ENCODE measurements at regions not wholly inside any gene's neighbourhood (a gene's known extent, or its start where the extent isn't known, plus 50 kb on each side); places are given as distances from the start of the nearest gene placed in this dataset.

- no peaks in the 10 kb centered on the region for H3K4me1 ChIP-seq (ENCODE audit: control insufficient read depth, insufficient read depth, low read length, poor library complexity, severe bottlenecking)
- no peak overlapping the region for H3K4me3 ChIP-seq (ENCODE audit: low read depth, low read length)
- H3K27ac ChIP-seq (ENCODE audit: insufficient read depth, low read length, poor library complexity, severe bottlenecking): no peak overlapping the region
- no peaks in the 10 kb centered on the region for H3K36me3 ChIP-seq (ENCODE audit: control insufficient read depth, insufficient read depth, low read length)
- peaks cover 0 to 2% of the 10 kb centered on the region in 2 experiments for H3K9me3 ChIP-seq (ENCODE audit: control insufficient read depth in 2 of 2, low read length in 2 of 2)
- no peak overlapping the region for H3K27ac Mint-ChIP-seq
- no peak overlapping the region for H3K4me3 Mint-ChIP-seq
- H3K27me3 Mint-ChIP-seq: no peaks in the 10 kb centered on the region
- ATAC-seq (ENCODE audit: low read depth in 2 of 2): no peak
- no peak for DNase-seq
- no peaks in the 10 kb centered on the region for H3K36me3 Mint-ChIP-seq
- peaks cover 0 to 8% (median 3%) of the 10 kb centered on the region in 7 donors for H3K9me3 Mint-ChIP-seq
- peaks cover 0 to 4% (median 0%) of the 10 kb centered on the region in 4 donors for H3K4me1 Mint-ChIP-seq
- H3K27me3 ChIP-seq (ENCODE audit: control insufficient read depth, insufficient read depth, low read length): no peaks in the 10 kb centered on the region
These were observed 516.6 kb downstream of the PCDH18 start for GRCh38 chr4:137015426-137016409.

- Histone ChIP-seq H3K27ac (ENCODE audit: insufficient read depth, low read length, poor library complexity, severe bottlenecking) (no peak overlapping the region), H3K4me1 (ENCODE audit: control insufficient read depth, insufficient read depth, low read length, poor library complexity, severe bottlenecking) (no peaks in the 10 kb centered on the region), H3K9me3 (ENCODE audit: control insufficient read depth in 2 of 2, low read length in 2 of 2) (peaks cover 0 to 19% of the 10 kb centered on the region in 2 experiments), H3K36me3 (ENCODE audit: control insufficient read depth, insufficient read depth, low read length) (no peaks in the 10 kb centered on the region), H3K4me3 (ENCODE audit: low read depth, low read length) (no peak overlapping the region), H3K27me3 (ENCODE audit: control insufficient read depth, insufficient read depth, low read length) (no peaks in the 10 kb centered on the region)
- Mint-ChIP-seq H3K4me3 (no peak overlapping the region), H3K9me3 (peaks cover 6 to 24% (median 11%) of the 10 kb centered on the region in 7 donors), H3K27me3 (no peaks in the 10 kb centered on the region), H3K36me3 (no peaks in the 10 kb centered on the region), H3K27ac (no peak overlapping the region), H3K4me1 (no peaks in the 10 kb centered on the region)
- ATAC-seq (ENCODE audit: low read depth in 2 of 2) (no peak), DNase-seq (no peak)
These were observed 531.9 kb downstream of the PCDH18 start for GRCh38 chr4:137000432-137000831.

GRCh38 chr4:136992032-136992431, 540.3 kb downstream of the PCDH18 start:
- no peaks in the 10 kb centered on the region for H3K36me3 ChIP-seq (ENCODE audit: control insufficient read depth, insufficient read depth, low read length)
- H3K27ac Mint-ChIP-seq: no peak overlapping the region
- no peaks in the 10 kb centered on the region for H3K4me1 Mint-ChIP-seq
- no peak overlapping the region for H3K27ac ChIP-seq (ENCODE audit: insufficient read depth, low read length, poor library complexity, severe bottlenecking)
- no peak for ATAC-seq (ENCODE audit: low read depth in 2 of 2)
- no peaks in the 10 kb centered on the region for H3K9me3 ChIP-seq (ENCODE audit: control insufficient read depth in 2 of 2, low read length in 2 of 2)
- no peaks in the 10 kb centered on the region for H3K4me1 ChIP-seq (ENCODE audit: control insufficient read depth, insufficient read depth, low read length, poor library complexity, severe bottlenecking)
- H3K36me3 Mint-ChIP-seq: no peaks in the 10 kb centered on the region
- H3K27me3 Mint-ChIP-seq: no peaks in the 10 kb centered on the region
- H3K4me3 ChIP-seq (ENCODE audit: low read depth, low read length): no peak overlapping the region
- DNase-seq: no peak
- no peaks in the 10 kb centered on the region for H3K27me3 ChIP-seq (ENCODE audit: control insufficient read depth, insufficient read depth, low read length)
- no peak overlapping the region for H3K4me3 Mint-ChIP-seq
- peaks cover 9 to 28% (median 14%) of the 10 kb centered on the region in 7 donors for H3K9me3 Mint-ChIP-seq

GRCh38 chr4:136985683-136986082, 546.6 kb downstream of the PCDH18 start:
- Histone ChIP-seq H3K27me3 (ENCODE audit: control insufficient read depth, insufficient read depth, low read length) (no peaks in the 10 kb centered on the region), H3K4me3 (ENCODE audit: low read depth, low read length) (no peak overlapping the region), H3K4me1 (ENCODE audit: control insufficient read depth, insufficient read depth, low read length, poor library complexity, severe bottlenecking) (no peaks in the 10 kb centered on the region), H3K36me3 (ENCODE audit: control insufficient read depth, insufficient read depth, low read length) (no peaks in the 10 kb centered on the region), H3K9me3 (ENCODE audit: control insufficient read depth in 2 of 2, low read length in 2 of 2) (no peaks in the 10 kb centered on the region), H3K27ac (ENCODE audit: insufficient read depth, low read length, poor library complexity, severe bottlenecking) (no peak overlapping the region)
- H3K9me3 Mint-ChIP-seq: peaks cover 0 to 10% (median 7%) of the 10 kb centered on the region in 7 donors
- no peak overlapping the region for H3K4me3 Mint-ChIP-seq
- H3K27ac Mint-ChIP-seq: no peak overlapping the region
- no peak for DNase-seq
- H3K36me3 Mint-ChIP-seq: no peaks in the 10 kb centered on the region
- no peak for ATAC-seq (ENCODE audit: low read depth in 2 of 2)
- H3K4me1 Mint-ChIP-seq: no peaks in the 10 kb centered on the region
- no peaks in the 10 kb centered on the region for H3K27me3 Mint-ChIP-seq

GRCh38 chr4:136967069-136967468, 565.2 kb downstream of the PCDH18 start:
- Mint-ChIP-seq H3K9me3 (peaks cover 0 to 12% (median 6%) of the 10 kb centered on the region in 7 donors), H3K4me3 (no peak overlapping the region), H3K27me3 (no peaks in the 10 kb centered on the region), H3K4me1 (peaks cover 0 to 5% (median 0%) of the 10 kb centered on the region in 4 donors), H3K36me3 (no peaks in the 10 kb centered on the region), H3K27ac (no peak overlapping the region)
- Histone ChIP-seq H3K27ac (ENCODE audit: insufficient read depth, low read length, poor library complexity, severe bottlenecking) (no peak overlapping the region), H3K4me3 (ENCODE audit: low read depth, low read length) (no peak overlapping the region), H3K4me1 (ENCODE audit: control insufficient read depth, insufficient read depth, low read length, poor library complexity, severe bottlenecking) (no peaks in the 10 kb centered on the region), H3K9me3 (ENCODE audit: control insufficient read depth in 2 of 2, low read length in 2 of 2) (no peaks in the 10 kb centered on the region), H3K27me3 (ENCODE audit: control insufficient read depth, insufficient read depth, low read length) (no peaks in the 10 kb centered on the region), H3K36me3 (ENCODE audit: control insufficient read depth, insufficient read depth, low read length) (no peaks in the 10 kb centered on the region)
- no peak for DNase-seq
- no peak for ATAC-seq (ENCODE audit: low read depth in 2 of 2)

GRCh38 chr4:136965478-136965877, 566.8 kb downstream of the PCDH18 start:
- Histone ChIP-seq H3K36me3 (ENCODE audit: control insufficient read depth, insufficient read depth, low read length) (no peaks in the 10 kb centered on the region), H3K27ac (ENCODE audit: insufficient read depth, low read length, poor library complexity, severe bottlenecking) (no peak overlapping the region), H3K27me3 (ENCODE audit: control insufficient read depth, insufficient read depth, low read length) (no peaks in the 10 kb centered on the region), H3K9me3 (ENCODE audit: control insufficient read depth in 2 of 2, low read length in 2 of 2) (no peaks in the 10 kb centered on the region), H3K4me1 (ENCODE audit: control insufficient read depth, insufficient read depth, low read length, poor library complexity, severe bottlenecking) (no peaks in the 10 kb centered on the region), H3K4me3 (ENCODE audit: low read depth, low read length) (no peak overlapping the region)
- no peaks in the 10 kb centered on the region for H3K27me3 Mint-ChIP-seq
- H3K36me3 Mint-ChIP-seq: no peaks in the 10 kb centered on the region
- DNase-seq (no peak), ATAC-seq (ENCODE audit: low read depth in 2 of 2) (no peak)
- no peak overlapping the region for H3K4me3 Mint-ChIP-seq
- peaks cover 0 to 12% (median 4%) of the 10 kb centered on the region in 7 donors for H3K9me3 Mint-ChIP-seq
- peaks cover 0 to 2% (median 0%) of the 10 kb centered on the region in 4 donors for H3K4me1 Mint-ChIP-seq
- H3K27ac Mint-ChIP-seq: no peak overlapping the region

DNA sequence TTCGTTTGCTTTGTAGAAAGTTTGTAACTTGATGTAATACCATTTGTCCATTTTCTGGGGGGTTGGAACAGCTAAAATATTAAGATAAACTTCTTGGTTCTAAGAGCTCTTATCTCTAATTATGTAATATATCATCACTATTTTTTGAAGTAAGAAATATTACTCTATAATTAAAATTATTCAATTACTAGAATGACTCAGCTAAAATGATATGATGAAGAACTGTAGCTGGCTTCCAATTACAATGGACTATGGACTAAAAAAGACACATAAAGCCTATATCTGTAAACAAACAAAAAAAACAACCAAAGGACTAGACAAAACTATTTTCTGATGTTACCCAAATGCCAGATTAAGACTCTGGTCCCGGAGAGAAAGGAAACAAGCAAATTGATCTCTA, 569.4 kb downstream of the PCDH18 start:
- Histone ChIP-seq H3K27me3 (ENCODE audit: control insufficient read depth, insufficient read depth, low read length) (no peaks in the 10 kb centered on the region), H3K9me3 (ENCODE audit: control insufficient read depth in 2 of 2, low read length in 2 of 2) (no peaks in the 10 kb centered on the region), H3K4me1 (ENCODE audit: control insufficient read depth, insufficient read depth, low read length, poor library complexity, severe bottlenecking) (no peaks in the 10 kb centered on the region), H3K27ac (ENCODE audit: insufficient read depth, low read length, poor library complexity, severe bottlenecking) (no peak overlapping the region), H3K4me3 (ENCODE audit: low read depth, low read length) (no peak overlapping the region), H3K36me3 (ENCODE audit: control insufficient read depth, insufficient read depth, low read length) (no peaks in the 10 kb centered on the region)
- Mint-ChIP-seq H3K4me3 (no peak overlapping the region), H3K27ac (no peak overlapping the region), H3K9me3 (peaks cover 0 to 12% (median 3%) of the 10 kb centered on the region in 7 donors), H3K4me1 (no peaks in the 10 kb centered on the region), H3K27me3 (no peaks in the 10 kb centered on the region), H3K36me3 (no peaks in the 10 kb centered on the region)
- DNase-seq (no peak), ATAC-seq (ENCODE audit: low read depth in 2 of 2) (no peak)

All from CD4-positive, CD25-positive, alpha-beta regulatory T cell (primary cell).